ENCODE measurements at regions not wholly inside any gene's neighbourhood (a gene's known extent, or its start where the extent isn't known, plus 50 kb on each side); places are given as distances from the start of the nearest gene placed in this dataset.

DNA sequence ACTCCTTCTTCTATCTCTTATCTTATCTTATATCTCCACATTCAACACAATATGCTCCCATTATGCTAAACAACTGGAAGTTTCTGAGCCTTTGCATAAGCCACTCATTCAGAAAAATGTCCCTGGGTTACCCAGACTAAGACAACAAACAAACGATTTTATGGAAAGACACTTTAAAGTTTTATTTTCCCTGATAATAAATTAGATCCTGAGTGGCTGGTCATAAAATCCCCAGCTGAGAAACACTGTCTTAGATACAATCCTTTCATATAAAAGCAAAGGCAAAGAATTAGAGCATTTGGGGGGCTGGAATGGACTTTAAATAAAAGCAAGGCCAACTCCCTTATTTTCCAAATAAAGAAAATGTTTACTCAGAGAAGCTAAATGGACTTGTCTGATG lies 322.3 kb downstream of the GBE1 start:
- DNase-seq (ENCODE audit: low spot score), result no peak

DNA sequence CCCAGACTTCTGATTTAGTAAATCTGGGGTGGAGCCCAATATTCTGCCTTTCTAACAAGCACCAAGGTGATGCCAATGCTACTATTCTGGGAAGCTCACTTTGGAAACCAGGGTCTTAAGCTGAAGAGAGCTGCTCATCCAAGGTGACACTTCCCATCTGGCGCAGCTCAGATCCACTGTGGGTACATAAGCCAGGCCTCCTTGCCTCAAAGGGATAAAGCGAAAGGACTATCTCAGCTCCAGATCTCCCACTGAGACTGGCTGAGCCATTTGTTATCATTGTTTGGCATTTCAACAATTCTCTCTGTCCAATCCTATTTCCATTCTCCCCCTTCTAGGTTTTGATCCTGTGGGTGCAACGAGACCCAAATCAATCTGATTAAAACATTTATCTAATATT lies 323.8 kb downstream of the GBE1 start:
- no peak for DNase-seq (ENCODE audit: low spot score)

DNA sequence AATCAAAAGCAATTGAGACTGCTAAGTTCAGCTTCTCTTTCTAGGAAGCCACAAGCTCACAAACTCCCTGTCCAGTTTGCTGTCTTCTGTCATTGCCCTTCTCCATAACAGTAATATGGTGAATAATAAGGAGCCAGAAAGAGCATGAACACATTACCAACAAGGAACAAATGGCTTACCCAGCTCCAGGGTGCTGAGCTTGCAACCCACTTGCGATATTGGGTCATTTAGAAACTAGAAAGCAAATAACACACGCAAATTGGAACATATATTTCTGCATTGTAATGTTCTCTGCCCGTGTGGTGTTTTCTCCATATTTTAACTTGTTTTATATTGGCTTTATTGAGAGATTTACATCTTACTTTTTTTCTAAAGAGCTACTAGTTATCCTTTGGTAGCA lies 325.3 kb downstream of the GBE1 start:
- DNase-seq (ENCODE audit: low spot score), result no peak

DNA sequence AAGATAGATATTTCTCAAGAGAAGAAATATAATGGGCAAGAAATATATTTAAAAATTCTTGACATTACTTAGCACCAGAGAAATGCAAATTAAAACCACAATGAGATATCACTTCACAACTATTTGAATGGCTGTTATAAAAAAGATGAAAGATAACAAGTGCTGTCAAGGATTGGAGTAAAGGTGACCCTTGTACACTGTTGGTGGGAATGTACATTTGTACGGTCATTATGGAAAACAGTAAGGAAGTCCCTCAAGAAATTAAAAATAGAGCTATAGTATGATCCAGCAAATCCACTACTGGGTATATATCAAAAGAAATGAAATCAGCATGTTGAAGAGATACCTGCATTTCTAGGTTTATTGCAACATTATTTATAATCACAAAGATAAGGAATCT lies 326.4 kb downstream of the GBE1 start:
- DNase-seq (ENCODE audit: low spot score), result no peak

DNA sequence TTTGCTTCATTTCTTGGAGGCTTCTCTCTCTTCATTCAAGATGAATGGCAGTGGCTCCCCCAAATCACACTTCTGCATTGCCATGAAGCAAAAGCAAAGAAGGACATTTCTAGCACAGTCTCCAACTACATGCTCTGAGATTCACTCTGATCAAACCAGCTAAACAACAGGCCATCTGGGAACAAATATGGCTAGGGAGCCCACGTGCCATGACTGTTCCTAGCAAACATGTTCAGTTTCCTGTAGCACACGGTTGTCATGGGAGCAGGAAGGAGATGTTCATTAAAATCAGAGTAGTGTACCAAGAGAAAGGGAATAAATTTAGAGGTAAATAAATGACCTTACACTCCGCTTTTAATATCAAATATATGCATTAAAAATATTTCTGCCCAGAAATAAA lies 327.3 kb downstream of the GBE1 start:
- no peak for DNase-seq (ENCODE audit: low spot score)

DNA sequence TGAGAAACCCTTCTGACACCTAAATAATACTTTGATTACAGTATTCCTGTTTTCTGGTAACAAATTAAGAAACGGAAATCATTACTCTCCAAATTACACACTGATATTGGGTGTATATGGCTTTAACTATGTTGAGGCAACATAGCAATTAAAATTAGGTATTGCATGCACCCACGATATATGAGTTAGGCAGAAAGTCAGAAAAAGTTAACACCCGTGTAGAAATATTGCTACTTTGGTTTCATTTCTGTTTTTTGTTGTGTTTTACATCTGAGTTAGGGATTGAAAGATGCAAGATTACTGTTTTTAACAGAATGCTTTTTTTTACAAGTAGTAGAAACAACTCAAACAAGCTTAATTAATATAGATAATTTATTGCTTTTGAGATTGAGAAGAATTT lies 327.8 kb downstream of the GBE1 start:
- DNase-seq (ENCODE audit: low spot score), result no peak

DNA sequence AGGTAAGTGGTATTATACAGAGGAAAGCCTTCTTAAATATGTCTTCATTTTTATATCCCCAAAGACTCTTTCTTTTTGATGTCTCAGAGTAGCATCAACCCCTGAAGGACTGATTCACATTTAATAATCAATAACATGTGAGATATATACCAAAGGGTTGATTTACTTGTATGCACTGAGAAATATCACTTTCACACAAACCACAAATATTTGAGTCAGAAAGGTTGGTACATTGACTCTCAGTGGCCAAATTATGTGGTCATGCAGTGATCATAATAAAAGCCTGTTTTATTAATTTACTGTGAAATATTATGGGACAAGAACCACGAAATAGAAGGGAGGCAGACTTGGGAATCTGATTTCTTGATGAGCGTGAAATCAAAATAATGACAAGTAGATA lies 329.0 kb downstream of the GBE1 start:
- no peak for DNase-seq (ENCODE audit: low spot score)

DNA sequence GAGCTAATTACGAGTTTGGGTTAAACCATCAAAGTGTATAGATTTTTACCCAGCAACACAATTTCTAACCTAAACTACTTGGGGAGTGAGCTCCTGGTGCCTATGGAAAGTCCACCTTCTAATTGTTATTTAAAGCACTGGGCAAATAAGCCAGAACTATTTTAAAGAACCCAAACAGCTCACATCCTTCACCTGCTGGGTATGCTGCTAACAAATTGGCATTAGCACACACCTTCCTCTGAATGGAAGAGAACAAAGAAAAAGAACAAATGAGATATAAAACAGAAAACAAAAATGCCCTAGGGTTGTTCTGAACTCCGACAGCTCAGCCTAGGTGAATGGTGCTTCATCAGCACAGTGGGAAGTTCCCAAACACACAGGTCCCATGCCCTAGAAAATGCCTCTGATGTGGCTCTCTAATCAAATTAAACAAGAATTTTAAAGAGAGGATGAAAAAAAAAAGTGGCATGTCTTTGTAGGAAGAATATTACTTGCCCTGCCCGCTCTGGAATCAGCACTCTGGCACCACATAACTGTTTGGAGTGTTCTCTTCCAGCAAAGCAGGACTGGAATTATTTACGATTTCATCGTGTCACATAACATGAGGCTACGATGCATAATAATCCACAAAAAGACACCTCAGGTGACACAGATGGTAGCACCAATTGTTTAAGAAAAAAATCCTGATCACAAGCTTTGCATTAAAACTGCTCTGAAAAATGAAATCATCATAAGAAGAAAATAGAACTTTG lies 334.4 kb downstream of the GBE1 start:
- DNase-seq (ENCODE audit: low spot score), result no peak

DNA sequence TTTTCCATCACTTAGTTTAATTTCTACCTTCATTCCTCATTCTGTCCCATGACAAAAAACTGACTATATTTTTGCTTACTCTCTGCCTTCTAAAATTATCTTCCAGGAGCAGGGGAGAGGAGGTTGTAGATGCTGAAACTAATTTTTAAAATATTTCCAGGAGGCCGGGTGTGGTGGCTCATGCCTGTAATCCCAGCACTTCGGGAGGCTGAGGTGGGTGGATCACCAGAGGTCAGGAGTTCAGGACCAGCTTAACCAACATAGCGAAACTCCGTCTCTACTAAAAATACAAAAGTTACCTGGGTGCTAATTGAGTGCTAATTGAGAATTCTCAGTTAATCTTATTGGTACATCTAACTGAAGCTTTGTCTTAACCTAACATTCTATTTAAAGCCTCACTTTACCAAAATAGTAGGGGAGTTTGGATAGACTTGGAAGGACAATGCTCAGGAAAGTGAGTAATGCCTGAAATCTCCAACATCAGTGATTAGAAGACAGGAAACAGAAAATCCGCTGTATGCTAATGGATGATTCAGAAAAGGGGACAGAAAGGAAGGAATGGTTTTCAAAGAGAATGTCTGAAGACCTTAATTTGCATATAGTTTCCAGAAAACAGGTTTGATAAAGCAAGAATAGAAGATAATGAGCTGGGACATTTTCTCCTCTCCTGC lies 336.1 kb downstream of the GBE1 start:
- no peak for DNase-seq (ENCODE audit: low spot score)

DNA sequence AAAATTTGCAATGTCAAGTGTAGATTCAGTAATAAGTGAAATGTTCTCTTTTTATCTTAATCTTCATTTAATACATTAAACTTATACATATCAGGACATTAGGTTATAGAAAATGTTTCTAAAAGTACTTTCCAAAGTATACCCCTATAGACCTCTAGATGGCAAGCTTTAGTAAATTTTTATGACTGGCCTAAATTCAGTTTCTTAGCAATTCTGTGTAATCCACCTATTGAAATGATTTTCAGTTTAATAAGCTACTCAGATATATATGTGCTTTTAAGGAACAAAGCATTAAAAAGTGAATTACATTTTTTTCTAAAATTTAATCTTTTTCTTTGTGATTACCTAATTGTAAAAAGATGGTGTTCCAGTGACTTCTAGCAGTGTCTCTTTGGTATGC lies 342.2 kb downstream of the GBE1 start:
- no peak for DNase-seq (ENCODE audit: low spot score)

DNA sequence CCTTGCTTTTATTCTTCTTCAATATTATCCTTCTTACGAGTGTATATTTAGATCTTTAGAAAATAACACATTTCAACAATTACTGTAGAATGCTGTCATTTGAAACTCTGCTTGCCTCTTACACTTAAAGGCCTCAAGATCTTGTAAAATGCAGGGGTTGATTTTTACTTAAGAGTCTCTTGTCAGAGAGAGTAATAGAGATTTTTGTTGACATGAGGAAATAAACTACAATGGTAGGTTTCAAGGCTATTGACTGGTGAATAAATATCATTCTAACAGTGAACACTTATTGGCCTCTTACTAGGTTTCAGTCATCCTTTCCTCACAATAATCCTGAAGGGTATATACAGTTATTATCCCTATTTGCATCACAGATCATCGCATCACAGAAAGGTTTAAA lies 344.6 kb downstream of the GBE1 start:
- no peak for DNase-seq (ENCODE audit: low spot score)

DNA sequence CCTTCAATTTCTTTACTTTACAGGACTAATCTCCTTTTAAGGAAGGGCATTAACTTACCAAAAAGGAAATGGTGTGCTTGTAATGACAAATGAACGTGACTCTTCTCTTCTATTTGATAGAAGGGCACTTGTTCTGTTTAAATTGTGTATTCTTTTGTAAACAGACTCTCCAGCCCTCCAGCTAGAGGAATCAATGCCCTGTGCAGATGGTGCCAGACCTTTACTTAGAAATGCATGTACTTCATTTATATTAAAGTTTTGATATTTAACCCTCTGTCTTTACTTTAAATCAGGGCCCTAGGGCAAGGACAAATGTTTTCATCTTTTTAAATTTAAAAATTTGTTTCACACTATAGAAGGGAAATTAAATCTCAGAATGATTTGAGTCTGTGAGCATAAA lies 355.1 kb downstream of the GBE1 start:
- DNase-seq (ENCODE audit: low spot score), result no peak

DNA sequence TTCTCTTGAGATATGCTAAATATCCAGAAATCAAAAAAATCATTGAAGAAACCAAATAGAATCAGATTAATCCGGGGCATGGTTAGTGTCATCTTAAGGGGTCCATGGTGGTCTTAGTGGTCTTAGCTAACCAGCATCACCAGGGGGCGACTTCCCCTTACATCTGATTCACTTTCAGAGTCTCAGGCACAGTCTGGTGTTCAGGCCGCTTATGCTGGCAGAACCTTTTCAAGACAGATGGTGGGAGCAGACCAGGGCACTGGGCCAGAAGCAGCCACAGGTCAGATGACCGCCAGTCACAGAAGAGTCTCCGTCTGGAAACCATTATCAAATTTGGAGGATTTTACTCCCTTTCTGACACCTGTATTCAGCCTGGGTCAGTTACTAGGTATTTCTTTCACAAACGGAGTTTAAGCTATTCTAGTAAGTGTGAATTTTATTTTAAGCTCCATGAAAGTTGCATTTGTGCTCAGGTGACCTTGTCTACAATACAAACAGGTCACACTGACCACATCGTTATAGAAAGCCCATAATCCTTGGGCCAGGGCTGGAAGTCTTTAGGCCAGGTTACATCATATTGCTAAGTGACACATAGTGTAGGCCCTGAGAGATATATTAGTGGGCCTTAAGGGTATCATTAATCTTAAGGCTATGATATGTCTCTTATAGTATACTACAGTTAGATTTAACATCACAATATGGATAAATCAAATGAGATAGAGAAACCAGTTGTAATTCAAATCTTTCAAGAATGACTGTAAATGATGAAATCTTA lies 365.5 kb downstream of the GBE1 start:
- no peak for DNase-seq (ENCODE audit: low spot score)

DNA sequence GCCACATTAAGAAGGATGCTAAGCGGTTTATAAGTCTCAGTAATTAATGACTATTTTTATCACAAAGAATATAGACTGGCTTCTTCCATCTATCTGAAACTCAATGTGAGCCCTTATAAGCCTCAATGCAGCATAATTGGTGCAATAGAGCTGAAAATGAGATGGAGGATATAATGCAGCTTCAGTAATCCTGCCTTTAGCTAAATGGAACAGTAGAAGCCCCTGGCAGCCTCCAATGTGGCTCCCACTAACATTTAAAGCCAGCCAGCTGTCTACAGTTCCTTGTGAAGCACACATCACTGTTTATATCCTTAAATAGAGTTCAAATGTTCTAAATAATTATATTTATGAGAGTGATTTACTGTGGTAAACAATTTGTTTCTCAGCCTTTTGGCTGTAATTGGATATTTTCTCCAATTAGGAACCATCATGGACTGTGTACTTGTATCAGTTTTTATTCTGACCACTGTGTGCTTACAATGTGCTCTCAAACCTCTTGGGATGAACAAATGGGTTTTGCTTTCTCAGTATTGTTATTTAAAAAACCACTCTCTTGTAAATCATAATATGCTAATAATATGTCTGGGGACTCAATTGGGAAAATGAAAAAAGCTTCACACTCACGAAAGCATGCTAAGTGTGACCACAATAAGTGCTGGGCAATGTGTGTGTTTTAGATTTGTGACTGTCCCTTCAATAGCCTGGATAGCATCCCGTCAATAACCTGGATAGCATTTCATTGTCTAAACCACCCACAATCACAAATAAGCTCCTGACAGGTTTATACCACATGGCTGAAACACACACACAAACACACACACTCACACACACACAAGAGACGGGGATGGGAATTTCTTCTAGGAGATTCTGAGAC lies 366.6 kb downstream of the GBE1 start:
- DNase-seq (ENCODE audit: low spot score), result no peak

DNA sequence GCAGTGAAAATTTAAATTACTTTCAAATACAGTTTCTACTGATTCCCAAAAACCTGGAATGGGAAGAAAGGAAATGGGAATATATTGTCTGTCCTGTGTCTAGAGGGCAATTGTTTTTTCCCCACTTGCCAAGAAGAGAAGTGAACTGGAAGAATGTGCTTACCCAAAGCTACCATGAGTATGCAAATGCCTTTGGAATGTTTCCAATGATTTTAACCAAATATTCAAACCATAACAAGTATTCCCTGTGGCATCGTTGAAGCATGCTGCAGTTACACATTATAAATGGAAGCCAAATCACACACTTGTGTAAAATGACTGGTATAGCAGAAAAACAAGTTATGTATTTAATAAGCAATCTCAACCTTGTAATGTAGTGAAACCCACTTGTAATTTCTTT lies 368.2 kb downstream of the GBE1 start:
- DNase-seq (ENCODE audit: low spot score), result no peak

DNA sequence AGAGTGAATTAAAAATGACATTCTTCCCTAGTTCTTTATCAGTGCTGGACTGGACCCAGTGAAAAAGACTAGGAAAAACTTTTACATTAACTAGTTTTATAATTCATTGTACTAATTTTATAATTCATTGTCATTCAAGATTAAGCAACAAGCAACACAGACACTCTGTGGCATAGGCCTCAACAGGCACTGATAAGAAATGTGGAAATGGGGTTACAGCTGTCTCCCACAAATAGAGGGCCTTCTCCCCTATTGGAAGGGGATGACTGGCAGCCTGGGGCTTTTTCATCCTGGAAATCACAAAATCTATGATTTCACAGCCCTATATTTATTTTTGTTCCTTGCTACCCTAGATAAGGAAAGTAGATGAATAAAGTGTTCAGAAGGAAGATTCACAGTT lies 370.6 kb downstream of the GBE1 start:
- no peak for DNase-seq (ENCODE audit: low spot score)

DNA sequence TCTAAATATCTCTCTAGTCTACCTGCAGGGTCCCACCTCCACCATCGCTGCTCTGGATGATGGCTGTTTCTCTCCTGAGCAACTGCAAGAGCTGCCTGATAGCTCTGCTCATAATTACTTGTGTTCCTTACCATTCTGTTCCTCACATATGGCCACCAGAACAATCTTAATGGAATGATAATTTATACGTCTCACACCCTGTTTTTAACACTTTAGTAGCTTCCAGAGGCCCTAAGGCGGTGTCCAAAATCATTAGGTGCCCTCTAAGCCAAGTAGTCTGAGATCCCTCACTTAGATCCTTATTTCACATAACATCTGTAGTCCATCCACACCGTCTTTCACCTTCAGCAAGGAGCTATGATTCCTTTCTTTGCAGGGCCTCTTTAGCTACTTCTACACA lies 373.3 kb downstream of the GBE1 start:
- DNase-seq (ENCODE audit: low spot score), result no peak

DNA sequence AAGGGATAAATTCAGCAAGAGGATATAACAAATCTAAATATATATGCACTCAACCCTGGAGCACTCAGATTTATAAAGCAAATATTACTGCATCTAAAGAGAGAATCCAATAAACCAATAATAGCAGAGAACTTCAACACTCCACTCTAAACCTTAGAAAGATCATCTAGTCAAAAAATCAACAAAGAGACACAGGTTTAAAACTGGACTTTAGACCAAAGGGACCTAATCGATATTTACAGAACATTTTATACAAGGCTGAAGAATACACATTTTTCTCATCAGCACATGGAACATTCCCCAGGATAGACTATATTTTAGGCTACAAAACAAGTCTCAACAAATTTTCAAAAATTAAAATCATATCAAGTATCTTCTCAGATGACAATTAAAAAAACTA lies 379.0 kb downstream of the GBE1 start:
- no peak for DNase-seq (ENCODE audit: low spot score)

DNA sequence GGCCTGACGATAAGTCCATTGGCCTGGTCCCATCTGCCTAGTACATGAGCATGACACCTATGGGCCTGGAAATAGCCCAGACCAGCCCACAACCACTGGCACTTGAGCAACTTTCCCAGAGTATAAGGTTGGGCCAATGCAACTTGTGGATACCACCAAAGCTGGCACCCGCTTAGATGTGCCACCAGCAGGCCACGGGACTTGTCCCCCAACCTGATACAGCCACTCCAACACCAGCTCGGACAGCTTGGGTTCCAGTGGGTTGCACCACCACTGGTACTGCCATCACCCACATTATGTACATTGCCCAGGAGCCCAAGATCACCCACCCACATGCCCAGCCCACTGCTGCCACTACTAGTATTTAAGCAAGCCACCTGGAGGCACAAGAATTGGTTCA lies 381.2 kb downstream of the GBE1 start:
- no peak for DNase-seq (ENCODE audit: low spot score)

DNA sequence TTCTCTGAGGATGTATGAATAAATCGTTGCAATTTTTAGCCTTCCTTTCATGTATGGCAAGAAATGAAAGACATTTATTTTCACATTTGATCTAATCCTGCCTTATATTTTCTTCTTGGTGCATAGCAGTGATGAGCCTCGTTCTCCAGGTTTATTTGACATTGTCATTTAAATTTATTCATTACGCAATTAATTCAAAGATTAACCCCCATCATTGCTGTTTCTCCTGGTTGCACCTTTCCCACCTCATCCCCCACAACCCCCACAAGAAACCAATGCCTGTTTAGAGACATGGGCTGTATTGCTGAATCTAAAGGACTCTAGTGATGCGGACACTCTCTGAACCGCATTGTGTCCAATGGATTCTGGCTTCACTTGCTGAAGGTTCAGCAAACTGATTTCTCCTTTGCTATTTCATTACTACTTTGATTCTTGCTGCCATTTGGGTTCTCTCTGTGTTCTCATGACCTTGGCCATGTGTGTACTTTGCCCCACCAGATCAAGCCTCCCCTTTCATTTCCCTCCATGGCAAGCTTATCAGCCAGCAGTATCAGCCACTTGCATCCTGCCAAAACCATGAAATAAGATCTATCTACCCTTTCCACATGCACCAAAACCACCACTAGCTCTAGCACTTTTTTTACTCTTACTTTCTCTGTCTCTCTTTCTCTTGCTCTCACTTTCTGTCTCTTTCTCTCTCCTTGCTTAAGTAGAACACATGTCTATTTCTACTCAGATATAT lies 382.7 kb downstream of the GBE1 start:
- no peak for DNase-seq (ENCODE audit: low spot score)

DNA sequence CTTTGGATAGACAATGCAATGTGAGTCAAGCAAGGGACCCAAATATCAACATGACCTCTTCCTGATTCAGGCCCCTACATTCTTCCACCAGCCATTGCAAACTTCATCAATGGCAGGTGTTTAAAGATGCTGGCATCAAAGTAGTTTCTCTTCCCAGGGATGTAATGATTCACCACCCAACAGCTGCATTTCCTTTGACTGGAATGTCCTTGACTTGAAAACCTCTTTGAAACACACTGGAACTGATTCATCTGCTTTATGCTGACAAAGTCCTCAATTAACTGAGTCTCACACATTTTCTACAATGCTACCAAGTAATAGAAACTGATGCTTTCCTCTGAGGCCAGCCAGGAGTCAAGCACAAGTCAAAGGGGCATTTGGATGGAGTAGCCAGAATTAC lies 385.5 kb downstream of the GBE1 start:
- DNase-seq (ENCODE audit: low spot score), result no peak

DNA sequence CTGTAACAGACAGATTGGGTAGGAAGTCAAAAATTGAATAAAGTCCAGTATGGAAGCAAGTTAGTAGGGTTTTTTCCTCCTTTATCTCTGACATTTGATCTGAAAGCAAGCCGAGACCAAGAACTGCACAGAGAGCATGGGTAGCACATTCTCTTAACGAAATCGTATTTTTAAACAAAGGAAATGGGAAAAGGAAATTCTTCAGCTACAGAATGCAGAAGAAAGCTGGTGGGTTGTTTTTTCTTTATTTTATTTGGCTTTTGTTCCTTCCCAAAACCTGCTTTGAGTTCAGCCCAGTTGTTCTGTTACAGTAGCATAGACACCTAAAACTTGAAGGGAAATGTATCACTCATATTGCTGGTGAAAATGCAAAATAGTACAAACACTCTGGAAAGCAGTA lies 397.0 kb downstream of the GBE1 start:
- DNase-seq (ENCODE audit: low spot score), result no peak
